NCI-H524 (cell line): ENCODE measurements at regions not wholly inside any gene's neighbourhood (a gene's known extent, or its start where the extent isn't known, plus 50 kb on each side); places are given as distances from the start of the nearest gene placed in this dataset.
"Not testable (repeated sequence)": the region's sequence is repeated elsewhere in the genome, so short reads cannot be mapped to it uniquely, and the experiment has no call there.

Experiments
- DNase-seq, 2 experiments: peaks; one replicate each; lab custom pipeline; 2025; lab: John Stamatoyannopoulos, UW

DNA sequence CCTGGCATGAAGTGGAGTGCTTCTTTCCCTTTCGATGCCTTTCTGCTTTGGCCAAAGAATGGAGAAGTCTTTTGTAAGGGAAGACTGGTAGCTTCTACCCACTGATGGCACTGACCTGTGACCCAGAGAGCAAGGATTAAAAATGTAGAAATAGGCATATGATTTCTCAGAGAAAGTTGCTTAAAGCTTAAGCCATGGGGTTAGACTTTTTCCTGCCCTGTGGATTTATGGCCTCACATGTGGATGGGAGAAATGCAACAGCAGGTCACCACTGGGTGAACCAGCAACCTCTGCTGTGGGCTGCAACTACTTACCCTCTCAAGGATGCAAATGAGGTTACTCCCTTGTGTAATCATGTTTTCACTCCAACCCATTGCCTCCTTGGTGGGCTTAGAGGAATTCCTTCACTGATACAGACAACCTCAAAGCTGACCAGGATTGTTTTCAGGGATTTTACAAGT, 86.7 kb upstream of the CDC42EP3 start:
- DNase-seq: not testable (repeated sequence)

DNA sequence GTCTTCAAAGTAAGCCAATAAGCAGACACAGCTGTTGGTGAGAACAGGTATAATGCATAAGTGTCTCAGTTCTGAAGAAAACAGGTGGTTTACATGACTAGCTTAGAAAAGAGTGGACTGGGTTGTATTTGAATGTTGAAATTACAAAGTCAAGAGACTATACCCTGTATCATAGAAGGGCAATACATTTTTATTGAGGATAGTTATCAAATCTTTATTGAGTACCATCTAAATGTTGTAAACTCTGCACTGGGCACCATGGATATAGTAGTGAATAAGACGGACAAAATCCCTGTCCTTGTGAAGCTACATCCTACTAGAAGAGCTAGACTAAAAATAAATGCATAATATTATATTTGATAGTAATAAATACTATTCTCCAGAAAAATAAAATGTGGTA, 88.5 kb upstream of the CDC42EP3 start:
- DNase-seq: not testable (repeated sequence)

DNA sequence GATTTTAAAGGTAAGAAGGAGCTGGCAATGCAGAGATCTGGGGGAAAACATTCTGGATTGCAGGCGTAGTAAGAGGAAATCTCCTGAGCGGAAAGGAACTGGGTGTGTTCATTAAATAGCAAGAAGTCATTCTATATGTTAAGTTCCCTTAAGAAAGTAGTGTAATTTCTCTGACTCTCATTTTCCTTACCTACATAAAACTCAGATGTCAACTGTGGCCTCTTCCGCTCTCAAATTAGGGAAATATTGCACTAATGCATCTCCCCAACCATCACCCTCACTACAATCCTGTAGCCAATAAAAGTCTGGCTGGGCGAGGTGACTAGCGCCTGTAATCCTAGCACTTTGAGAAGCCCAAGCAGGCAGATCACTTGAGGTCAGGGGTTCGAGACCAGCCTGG, 89.0 kb upstream of the CDC42EP3 start:
- no peak for DNase-seq

DNA sequence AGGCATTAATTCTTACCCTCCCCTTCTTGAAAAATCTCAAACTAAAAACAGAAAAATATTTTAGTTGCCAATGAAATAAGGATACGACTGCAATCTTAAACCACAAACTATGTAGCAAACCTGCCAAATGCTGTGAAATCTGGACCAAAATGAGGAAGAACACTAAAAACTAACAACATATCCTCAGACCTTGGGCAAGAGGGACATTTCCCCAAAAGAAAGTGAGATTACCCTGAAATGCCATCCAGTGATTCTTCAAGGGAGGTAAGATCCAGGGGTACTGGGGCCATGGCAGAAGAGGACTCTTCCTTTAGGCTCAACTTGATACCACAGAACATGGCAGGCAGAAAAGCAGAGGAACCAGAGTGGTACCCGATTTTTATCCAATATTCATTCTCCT, 90.8 kb upstream of the CDC42EP3 start:
- DNase-seq: not testable (repeated sequence)

DNA sequence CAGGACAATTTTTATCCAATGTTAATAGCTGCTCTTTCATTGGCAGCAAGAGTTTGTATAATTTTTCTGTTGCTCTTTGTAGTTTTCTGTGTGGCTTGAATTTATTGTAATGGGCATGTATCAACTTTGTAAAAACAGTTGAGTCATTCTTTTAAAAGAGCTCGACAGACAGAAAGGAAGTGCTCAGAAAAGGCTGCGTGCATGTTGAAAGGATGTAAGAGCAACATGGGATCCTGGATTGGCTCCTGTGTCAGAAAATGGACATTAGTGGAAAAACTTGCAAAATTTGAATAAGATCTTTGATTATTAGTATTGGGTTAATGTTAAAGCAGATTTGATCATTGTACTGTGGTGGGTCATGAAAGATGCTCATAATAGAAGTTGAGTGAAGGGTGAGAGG, 93.3 kb upstream of the CDC42EP3 start:
- no peak for DNase-seq

DNA sequence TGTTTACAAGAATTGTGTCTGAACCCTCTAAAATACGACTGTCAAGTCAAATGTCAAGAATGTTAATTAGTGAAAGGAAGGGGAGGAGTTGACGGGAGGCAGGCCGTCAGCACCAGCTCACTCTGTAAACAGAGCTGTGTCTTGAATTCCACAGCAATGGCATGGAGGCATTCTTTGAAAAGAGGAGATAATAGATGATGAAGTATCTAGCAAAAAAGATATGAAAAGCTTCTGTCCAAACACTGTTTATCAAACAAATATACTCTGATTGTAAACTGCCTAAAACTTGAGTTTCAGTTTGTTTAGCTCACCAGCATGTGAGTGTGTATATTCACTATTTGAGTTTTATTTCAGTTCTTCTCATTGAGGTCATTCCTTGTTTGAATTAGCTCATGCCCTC, 94.7 kb upstream of the CDC42EP3 start:
- DNase-seq: no peak

DNA sequence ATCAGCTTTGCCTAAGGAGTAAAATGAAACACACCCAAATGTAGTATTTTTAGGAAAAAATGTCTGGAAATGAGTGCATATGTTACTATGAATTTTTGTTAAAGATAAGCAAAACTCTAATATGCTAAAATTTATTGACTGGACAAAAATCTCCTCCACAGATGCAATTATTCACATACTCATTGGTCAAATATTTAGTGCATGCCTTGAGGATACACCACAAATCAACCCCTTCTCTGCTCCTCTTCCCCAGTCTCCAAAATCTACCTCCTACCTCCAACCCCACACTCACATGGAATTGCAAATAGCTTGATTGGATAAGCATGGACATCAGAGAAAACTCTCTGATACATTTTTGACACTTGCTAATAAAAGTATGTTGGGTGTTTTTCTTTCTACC, 95.6 kb upstream of the CDC42EP3 start:
- DNase-seq: no peak

DNA sequence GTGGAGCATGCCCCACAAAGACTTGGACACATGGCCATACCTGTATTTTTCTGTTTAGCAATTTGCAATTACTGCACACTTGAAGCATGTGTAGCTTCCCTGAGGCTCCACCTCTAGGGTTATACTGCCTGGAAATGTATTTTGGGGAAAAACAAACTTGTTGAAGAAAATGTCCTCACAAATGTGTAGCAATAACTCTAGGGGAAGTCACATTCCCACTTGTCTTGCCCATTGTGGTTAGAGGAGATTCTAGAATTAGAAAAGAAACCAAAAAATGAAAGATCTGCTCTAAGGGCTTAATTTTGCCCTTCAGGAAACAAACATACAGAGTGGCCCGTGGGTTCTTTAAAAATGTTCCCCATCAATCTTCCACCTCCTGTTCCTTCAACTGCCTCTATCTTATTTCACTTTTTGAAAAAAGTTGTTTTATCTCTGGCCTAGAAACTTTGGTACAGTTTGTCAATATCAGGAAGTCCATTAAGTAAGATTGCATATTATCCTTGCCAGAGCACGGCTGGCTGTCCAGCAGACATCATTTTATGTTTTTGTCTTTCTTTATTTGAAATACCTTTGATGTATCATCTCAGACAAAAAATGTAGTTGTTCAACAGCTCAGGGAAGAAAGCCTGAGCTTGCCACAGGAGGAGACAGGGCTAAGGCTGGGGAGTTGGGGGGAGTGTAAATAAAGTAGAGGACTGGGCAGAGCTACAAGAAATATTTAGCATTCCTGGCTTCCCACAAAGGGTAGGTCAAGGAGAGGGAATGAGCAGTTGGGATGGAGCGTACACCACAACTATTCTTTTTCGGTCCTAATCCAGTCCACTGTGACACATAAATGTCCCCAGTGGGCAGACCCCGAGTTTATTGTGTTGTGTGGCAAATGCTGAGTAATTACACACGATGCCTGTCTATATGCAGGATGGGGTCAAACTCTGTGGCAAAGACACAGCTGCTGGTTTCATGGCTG, 96.8 kb upstream of the CDC42EP3 start:
- DNase-seq: no peak

DNA sequence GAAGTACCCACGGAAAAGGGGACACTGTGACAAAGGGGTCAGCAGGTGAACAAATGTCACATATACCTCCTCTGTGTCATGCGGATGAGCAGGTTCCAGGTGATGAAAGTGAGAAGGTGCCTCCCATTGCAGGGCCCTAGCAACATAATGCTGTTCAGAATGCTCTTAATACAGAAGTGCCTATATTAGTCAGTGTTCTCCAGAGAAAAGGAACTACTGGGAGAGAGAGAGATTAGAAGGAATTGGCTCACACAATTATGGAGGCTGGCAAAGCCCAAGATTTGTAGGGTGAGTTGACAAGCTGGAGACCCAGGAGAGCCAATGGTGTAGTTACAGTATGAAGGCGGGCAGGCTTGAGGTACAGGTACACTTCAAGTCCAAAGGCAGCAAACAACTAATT, 98.1 kb upstream of the CDC42EP3 start:
- peak in 1 of 2 experiments; percentile 17 for DNase-seq

DNA sequence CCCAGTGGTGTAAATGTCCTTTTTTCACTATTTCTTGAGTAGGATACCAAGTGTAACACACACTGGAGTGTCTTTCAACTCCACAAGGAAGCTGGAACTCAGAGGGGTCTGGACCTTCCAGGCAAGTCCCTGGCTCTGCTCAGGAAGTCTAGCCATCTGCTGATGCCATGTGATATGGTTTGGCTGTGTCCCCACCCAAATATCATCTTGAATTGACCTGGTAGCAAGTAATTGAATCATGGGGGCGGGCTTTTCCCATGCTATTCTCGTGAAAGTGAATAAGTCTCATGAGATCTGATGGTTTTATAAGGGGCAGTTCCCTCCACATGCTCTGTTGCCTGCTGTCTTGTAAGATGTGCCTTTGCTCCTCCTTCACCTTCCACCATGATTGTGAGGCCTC, 99.4 kb upstream of the CDC42EP3 start:
- no peak for DNase-seq

DNA sequence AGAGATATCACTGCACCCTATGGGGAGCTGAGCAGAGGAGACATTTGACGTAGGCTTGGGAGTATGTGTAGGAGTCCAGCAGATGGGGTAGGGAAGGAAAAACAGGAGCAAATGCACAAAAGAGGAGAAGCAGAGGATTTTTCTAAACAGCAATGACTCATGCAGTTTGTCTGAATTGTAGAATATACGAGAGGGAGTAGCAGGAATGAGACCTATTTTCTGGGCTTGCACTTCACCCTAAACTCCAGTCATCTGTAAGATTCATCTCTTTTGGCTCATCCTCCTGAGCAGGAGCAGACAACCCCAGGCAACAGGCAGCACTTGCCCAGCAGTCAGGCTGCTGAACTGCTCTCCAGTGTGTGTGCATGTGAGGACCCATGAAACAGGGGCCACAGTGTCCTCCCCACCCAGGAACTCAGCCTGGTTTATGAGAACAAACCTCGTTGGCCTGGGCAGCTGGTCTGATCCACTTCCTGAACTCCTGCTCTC, 100.2 kb upstream of the CDC42EP3 start:
- DNase-seq: no peak

DNA sequence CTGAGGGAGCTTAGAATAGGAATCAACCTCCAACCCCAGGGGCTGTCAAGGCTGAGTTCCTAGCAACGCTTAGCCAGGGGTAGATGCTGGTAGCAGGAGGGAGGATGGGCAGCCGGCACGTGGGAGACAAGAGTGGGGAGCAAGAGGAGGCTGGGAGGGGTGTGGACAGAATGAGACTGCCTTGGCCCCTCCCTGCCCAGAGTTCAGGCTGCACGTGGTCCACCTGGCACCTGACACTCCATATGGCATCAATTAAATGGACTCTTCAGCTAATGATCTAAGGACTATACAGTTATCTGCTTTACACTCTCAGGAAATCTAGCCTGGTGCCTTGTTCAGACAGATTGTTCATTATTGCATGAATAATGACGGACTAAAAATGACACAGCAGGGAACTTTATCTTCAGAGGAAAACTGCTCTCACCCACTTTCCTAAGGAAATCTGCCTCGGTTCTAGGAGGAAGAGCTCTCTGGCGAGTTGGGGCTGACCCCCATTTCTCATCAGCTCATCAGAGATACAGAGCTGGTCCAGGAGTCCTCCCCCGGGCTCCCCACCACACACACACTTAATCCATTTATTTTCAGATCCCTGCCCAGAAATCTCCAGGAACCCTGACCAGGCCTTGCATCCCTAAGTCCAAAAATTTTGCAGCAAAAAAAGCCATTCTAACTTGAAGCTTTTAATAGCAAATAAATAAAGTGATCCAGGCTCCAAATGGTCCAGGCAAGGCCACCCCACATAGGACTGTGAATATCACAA, 102.1 kb upstream of the CDC42EP3 start:
- peak; percentile 91 to 97 for DNase-seq

DNA sequence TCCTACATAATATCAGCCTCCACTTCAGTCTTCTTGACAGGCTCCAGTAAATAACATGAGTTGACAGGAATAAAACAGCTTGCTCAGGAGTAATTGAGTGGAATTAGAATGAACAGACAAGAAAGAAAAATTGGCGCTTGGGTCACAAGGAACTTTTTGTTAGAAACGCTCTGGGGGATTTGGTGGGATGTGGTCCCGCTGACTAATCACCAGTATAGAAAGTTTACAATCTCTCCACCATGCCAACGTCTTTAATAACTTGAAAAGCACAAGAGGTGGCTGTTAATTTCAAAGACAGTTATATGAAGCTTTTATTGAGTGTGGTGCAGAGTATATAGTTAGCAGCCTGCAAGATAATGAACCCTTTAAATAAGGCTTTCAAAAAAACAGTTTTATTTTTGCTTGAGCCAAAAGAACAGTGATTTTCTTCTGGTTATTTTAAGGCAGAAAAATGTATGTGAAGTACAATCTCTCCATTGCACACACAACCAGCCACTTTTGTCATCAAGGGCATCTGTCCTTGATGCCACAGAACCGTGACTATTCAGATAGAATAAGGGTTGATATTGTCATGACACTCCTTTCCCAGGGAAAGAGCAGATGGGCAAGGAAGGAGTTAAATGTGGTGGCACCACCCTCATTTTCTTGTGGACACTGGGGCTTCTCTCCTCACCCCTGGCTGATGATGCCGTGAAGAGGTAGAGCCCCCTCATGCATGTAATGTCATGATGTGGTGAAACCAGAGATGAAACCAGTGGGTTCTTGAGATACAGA, 102.9 kb upstream of the CDC42EP3 start:
- DNase-seq: not testable (repeated sequence)

DNA sequence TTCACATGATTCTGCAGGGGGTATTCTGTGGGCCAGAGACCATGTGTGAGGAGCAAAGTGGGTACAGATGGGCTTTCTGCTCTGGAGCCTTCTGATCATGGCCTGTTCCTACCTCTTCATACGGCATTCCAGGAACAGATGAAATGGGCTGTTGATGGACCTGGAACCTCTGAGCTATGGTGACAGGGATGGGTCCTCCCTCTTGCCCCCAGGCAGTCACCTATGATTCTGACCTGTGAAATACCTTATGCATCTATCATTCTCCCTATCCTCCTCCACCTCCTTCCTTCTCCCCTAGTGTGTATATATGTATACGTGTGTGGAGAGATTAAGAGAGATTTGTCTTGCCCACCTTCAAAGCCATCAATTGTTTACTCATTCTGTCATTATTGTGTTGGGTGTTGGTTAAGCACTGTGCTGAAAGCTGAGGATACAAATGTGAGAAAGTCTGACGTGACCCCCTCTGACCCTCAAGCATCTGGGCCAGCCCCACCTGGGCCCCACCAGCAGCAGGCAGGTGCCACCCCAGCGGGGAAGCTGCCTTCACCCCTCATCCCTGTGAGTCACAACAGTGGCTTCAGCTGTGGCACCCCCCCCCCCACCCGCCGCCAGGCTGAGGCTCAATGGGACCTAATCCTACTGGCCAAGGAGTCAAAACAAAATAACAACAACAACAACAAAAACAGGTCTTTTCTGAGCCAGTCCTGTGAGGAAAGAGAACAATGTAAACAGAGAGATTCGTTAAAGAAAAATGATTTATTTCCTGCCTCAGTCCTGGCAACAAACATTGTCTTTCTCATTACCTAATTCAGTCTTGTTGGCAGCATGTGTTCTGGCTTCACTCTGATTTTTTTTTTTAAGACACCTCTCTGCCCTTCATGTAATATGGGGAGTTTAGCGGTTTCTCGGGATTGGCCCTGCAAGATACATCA, 103.8 kb upstream of the CDC42EP3 start:
- DNase-seq: no peak

DNA sequence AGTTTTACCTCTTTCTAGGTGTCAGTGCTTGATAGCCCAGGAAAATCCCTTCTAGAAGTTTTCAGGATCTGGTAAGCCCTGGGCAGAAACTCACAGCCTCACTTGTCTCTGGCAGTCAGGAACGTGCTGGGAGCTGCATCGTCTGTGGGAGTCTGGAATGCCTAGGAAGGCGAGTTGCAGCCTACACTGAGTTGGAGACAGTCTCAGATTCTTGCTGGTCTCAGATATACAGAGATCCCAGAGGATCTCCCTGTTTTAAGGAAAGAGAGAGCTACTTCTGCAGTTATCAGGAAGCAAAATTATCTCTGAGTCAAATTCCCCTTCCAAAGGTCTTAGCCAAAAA, 104.4 kb upstream of the CDC42EP3 start:
- no peak for DNase-seq

DNA sequence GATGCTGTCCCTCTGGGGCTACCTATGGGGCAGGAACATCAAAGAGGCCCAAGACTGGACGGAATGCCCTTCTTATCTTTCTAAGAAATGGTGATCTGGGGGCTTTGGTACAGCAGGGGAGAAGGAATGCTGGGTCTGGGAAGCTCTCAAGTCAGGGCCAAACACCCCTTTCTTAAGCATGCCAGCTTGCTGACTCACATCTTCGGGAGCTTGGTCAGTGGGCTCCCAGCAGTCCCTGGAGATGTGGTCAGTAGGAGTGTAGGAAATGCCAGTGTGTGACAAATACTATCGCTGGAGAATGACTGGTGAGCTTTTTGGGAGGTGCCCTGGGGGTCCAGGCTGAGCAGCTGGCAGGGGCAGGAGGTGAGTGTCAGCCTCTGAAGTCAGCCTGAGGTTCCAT, 105.0 kb upstream of the CDC42EP3 start:
- no peak for DNase-seq

DNA sequence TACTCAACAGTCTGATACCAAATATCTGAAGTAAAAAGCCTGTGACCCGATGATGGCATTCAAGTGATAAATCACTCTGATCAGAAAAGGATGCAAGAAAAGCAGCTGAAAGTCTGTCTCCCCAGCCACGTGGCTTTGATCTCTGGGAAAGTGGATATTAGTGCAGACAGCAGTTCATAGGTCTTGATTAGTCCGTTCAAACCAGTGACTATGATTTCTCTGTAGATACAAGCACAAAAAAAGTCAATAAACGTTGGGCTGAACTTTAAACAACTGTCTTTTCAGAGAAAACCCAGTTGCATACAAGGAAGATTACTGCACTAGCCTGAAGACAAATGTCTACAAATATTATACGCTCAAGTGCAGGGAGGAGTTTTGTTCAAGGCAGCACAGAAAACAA, 107.7 kb upstream of the CDC42EP3 start:
- DNase-seq: no peak

DNA sequence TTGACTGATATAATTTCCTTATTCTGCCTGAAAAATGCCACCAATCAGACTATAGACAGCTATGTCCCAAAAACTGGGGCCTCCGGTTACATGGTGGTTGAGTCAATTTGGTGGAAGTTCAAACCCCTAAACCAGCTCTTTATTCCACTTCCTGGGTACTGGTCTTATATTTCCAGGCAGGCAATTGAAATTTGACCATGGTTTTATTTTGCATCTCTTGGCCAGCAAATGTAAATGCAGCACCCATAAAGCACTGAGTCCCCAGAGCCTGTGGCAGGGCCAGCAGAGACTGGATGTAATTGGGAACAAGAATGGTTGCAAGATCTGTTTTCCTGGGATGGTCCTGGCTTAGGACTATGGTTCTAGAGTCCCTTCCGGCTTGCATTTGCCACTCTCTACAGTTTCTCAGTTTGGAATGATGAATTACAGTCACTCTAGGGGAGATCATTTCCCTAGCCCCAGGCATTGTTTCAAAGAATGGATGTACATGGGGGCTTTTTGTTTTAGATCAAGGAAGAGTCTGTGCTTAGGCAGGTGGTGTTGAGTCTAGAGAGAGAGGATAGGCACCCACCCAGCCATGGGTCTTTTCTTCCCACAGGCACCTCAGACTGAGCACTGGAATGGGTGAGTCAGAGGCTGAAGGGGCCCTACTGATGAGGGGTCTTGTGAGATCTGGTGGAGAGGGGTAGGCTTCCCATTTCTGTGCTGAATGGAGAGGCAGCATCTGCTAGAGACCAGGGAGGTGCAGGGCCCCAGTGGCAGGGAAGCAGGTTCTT, 108.4 kb upstream of the CDC42EP3 start:
- DNase-seq: no peak

DNA sequence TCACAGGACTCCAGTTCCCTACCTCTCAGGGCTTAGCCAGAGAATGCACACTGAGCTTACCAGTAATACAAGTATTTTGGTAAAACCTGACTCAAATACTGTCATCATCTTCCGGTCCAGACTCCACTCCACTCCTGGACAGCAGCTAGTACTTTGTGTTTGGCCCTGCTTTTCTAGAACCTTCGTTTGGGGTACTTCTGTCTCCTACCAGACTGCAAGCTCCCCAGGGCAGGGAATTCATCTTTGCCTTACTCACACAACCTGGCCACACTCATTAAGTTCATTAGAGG, 108.9 kb upstream of the CDC42EP3 start:
- no peak for DNase-seq

DNA sequence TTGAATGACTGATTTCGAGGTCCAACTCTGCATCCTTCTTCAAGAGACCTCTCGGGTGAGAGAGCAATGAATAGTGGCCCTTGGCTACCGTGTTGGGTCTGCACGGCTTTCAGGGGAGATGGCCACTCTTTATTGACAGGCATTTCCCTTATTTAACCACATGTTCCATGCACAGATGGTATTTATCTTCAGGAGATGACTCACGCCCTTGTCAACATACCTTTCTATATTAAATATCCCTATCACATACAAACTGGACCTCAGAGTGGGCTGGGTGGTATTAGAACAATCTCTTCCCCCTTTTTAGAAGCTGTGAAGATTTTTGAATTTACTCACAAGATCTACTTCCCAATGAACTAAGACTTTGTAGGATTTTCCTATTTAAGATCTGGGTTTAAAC, 109.6 kb upstream of the CDC42EP3 start:
- peak in 1 of 2 experiments; percentile 43 for DNase-seq
